ENCODE measurements at regions not wholly inside any gene's neighbourhood (a gene's known extent, or its start where the extent isn't known, plus 50 kb on each side); places are given as distances from the start of the nearest gene placed in this dataset.

DNA sequence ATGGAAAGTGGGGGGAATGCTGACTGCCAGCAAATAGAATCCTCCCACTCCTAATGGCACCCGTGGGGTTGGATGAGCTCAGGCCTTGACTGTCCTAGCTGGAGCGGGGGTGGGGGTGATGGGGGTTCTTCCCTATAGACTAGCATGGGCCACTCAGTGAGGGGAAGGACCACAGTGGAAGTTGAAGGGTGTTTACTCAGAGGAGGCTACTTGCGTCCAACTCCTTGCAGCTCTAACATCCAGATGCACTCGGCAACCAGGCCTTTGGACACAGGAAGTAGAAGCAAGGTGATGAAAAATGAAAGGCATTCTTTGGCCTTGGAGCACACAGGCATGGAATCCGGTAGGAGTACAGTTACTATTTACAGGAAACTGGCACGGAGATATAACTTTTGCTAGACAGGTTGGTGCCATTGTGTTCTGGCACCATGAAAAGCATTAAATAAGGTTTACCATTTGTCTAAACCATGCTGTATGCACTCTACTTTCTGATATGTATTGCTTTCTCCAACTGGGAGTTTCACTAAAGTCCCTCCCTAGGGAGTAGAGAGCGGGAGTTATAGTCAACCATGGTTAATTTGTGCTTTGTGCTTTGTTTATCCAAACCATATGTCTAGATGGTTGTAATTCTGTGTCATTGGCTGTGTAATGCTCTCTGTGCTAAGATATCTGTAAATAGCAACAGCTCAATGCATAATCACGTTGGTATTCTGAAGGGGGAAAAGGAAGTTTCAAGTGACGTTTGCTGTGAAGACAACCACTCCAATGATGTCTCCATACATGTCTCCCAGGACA, 125.3 kb downstream of the TSHZ3 start:
- DNase-seq (ENCODE audit: extremely low read depth in 1 of 2, low read depth in 1 of 2): no peak

DNA sequence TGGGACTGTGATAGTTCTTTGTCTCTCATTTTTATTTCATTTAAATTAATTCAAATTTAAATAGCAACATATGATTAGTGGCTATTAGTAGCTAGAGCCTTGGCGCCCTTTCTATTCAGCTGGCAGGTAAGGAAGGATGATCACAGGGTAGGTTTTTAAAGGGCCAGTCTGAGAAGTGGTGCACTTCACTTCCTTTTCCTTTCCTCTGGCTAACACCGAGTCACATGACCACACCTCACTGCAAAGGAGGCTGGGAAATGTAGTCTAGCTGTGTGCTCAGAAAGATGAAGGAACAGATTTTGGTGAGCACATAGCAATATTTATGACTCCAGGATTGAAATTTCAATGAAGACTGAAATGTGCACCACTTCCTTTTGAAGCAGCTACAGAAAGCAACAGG, 128.7 kb downstream of the TSHZ3 start:
- no peak for DNase-seq (ENCODE audit: extremely low read depth in 1 of 2, low read depth in 1 of 2)

DNA sequence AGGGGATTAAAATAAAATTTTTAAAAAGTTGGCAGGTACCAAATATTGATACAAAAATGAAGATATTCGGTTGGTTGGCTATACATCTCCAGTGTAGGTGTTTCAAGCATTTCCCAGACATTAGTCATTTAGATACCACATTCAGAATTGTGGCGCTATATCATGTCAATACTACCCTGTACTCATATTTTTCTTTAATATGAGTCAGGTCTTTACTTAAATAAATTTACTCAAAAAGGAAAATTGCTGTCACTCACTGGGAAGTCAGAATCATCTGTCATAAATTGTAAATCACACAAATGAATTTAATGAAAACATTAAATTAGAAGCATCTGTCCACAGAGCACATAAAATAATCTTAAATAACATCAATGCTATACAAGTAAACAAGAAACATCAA, 134.2 kb downstream of the TSHZ3 start:
- DNase-seq (ENCODE audit: extremely low read depth in 1 of 2, low read depth in 1 of 2): no peak

DNA sequence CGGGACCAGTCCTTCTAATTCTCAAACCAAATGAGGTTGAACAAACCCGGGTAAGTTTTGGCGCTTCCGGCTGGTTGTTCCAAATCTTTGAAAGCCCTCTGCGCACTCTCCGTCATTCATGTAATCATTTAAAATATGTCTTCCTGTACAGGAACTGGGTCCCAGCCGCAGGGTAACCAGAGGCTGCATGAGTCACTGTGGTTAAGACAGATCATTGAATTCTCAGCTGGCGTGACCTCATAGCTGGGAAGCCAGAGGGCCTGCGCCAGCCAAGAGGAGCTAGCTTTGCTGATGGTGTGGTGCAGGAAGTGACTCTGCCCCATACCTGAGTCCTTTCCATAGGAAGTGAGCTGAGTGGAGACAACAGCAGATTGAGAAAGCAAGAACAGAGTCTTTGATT, 135.2 kb downstream of the TSHZ3 start:
- DNase-seq (ENCODE audit: extremely low read depth in 1 of 2, low read depth in 1 of 2): peak; percentile 71 to 89

DNA sequence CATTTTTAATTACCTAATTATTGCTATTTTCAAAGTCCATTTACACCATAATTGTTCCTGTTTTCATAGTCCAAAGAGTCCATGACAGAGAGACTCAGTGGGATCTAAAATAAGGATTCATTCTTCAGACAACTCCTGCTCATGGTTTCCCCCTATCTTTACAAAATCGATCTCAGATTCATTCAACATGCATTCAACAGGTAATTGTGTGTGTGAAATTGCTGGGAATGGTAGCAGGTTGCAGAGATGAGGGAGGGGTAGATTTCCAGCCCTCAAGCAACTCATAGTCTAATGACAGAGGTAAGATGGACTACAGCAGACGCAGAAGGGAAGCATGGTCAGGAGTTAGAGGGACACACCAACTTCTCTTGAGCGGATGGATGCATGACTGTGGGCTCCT, 138.1 kb downstream of the TSHZ3 start:
- no peak for DNase-seq (ENCODE audit: extremely low read depth in 1 of 2, low read depth in 1 of 2)

DNA sequence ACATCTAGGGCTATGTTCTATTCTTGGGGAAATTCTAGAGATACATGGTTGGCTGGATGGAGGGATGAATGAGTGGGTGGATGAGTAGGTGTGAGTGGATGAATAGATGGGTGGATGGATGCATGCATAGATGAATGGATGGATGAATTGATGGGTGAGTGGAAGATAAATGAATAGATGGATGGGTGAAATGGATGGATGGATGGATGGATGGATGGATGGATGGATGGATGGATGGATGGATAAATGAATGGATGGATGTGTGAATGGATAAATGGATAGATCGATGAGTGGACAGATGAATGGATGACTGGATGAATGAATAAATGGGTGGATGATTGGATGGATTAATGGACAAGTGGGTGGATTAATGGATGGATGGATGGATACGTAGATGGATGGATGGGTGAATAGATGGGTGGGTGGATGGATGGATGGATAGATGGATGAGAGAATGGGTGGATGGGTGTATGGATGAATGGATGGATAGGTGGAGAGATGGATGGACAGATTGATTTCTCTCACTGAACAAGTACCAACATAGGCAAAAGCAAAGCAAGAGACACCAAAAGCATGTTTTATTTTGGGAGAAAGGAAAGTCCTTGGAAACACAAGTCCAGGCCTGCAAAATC, 143.2 kb downstream of the TSHZ3 start:
- no peak for DNase-seq (ENCODE audit: extremely low read depth in 1 of 2, low read depth in 1 of 2)

DNA sequence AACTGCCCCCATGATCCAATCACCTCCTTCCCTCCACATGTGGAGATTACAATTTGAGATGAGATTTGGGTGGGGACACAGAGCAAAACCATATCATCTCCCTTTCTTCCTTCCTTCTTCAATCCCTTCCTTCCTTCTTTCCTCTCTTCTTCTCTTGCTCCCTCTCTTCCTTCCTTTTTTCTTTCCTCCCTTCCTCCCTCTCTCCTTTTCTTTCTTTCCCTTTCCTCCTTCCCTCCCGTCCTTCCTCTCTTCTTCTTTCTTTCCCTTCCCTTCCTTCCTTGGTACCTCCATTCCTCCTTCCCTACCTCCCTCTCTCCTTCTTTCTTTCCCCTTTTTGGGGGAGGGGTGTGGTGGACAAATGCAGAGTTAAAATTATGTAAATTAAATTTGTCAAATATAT, 145.1 kb downstream of the TSHZ3 start:
- DNase-seq (ENCODE audit: extremely low read depth in 1 of 2, low read depth in 1 of 2): no peak

DNA sequence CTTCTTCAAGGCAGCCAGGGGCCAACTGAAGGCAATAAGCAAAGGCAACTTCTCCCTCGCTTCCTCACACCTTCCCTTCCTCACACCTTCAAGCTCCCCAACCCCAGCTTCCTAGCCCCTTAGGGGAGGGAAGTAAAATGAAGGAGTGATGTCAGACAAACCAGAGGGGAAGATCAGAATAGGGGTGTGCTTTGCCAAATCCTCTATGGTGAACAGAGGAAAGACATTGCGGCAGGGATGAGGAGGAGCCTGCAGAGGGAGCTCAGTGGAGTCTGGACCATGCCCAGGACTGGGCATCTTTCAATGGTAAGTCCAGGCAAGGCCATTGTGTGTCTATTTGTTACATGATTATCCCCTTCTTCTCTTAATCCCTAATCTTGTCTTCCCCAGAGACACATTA, 164.0 kb downstream of the TSHZ3 start:
- DNase-seq (ENCODE audit: extremely low read depth in 1 of 2, low read depth in 1 of 2): no peak

DNA sequence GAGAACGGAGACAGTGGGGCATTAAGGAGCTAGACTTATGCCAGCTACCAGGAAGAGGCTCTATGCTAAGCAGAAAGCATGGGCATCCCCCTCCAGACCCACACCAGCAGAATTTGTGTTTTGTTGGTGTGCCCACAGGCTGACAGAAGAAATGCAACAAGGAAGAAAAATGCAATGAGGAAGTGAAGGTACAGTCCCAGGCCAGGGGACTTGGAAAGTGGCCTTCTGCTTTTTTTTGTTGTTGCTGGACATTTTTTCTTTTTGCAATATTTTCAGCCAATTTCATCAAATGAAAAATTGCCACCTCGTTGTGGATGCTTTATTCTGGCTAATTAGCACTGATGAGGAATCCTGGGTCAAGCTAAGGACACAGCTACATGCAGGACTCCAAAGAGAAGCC, 167.7 kb downstream of the TSHZ3 start:
- DNase-seq (ENCODE audit: extremely low read depth in 1 of 2, low read depth in 1 of 2): no peak

DNA sequence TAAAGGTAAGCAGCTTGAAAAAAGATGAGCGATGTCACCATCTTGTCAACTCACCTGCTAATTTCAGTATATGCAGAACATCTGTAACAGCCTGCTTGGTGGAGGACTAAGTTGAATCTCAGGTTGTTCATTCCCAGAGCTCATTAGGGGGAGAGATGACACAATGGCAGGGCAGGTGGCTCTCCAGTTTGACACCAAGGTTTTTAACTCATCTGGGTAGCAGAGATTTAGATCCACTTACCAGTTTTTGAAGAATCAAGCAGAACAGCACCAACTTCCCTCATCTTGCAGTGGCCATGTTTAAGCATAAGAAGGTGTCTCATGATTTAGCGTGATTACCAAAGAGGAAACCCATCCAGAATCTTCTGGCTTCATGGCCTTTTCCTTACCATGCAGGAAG, 168.3 kb downstream of the TSHZ3 start:
- no peak for DNase-seq (ENCODE audit: extremely low read depth in 1 of 2, low read depth in 1 of 2)

DNA sequence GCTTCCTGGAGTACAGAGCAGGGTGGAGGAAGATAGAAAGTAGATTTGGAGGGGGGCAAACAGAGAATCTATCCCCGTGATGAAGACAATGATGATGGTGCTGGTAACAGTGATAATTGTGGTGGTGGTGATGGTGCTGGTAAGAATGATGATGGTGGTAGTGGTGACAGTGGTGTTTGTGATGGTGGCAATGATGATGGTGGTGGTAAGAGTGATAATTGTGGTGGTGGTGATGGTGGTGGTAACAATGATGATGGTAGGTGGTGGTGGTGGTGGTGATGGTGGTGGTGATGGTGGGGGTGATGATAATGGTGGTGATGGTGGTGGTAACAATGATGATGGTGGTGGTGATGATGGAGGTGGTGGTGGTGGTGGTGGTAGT, 169.8 kb downstream of the TSHZ3 start:
- no peak for DNase-seq (ENCODE audit: extremely low read depth in 1 of 2, low read depth in 1 of 2)

DNA sequence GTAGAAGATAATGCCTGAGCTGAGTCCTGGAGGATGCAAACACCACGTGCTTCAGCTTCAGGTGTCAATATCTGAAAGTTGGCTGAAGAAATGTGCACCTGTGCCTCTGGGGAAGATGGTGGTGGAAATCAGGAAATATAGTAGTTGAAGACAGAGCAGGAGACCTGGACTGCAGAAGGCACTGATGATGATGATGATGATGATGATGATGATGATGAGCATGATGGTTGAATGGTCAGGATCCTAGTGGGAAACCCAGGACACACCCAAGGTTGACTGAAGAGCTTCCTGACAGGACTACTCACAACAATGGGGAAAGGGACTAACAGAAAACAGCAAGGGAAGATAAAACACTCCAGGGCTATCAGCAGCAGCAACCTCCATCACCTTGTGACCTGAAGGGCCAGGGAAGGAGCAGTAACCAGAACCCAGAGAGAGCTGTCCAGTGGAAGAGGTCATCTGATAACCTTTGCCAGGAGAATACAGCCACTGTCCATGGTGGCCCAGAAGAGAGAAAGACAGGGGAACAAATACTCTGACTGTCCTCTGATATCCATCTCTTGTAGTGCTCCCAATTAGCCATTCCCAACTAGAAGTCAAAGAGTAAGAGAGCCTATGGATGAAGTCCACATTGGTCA, 170.3 kb downstream of the TSHZ3 start:
- no peak for DNase-seq (ENCODE audit: extremely low read depth in 1 of 2, low read depth in 1 of 2)

DNA sequence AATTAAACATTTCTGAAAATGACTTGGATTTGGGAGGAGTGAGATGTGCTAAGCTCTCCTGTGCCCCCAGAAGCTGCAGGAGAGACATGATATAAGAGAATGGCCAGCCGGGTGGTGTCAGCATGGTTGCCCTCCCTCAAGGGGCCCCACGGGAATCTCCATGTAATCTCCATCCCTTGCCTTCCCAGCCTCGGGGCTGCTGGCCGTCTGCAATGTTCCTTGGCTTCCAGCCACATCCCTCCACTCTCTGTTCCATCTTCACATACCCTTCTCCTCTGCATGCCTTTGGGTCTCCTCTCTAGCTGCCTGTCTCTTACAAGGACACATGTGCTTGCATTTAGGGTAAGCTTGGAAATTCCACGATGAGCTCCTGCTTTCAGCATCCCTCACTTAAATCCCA, 172.0 kb downstream of the TSHZ3 start:
- no peak for DNase-seq (ENCODE audit: extremely low read depth in 1 of 2, low read depth in 1 of 2)

DNA sequence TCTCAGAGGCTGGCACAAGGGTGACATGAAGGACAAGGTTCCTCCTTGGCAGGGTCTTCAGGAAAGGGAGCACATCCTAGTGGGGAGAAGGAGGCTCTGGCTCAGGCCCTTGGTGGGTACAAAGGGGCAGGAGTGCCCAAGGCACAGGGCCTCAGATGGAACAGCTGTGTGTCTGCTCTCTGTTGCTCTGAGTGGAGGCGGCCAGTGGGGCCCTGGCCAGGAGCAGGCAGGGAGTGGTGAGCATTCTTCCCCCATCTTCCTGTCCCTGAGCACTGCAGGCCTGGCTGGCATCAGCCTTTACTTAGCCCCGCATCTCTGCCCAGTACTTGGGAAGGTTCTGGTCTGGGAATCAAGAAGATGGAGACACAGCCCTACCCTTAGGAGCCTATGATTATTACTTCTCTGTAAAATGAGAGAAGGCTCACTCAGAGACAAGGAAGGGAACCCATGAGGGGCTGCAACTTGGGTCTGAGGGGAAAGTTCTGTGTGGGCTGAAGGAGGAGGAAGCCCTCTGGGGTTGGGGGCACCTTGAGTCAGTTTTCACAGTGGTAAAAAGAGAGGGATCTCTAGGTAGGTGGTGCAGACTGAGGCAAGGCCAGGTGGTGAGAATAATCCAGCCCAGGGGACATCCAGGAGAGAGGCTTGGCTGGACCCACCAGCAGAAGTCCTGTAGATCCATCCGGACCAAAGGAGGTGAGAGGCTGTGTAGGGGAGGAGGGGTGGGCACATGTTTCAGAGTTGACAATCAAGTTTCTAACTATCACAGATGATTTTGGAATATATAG, 173.5 kb downstream of the TSHZ3 start:
- DNase-seq (ENCODE audit: extremely low read depth in 1 of 2, low read depth in 1 of 2): no peak

DNA sequence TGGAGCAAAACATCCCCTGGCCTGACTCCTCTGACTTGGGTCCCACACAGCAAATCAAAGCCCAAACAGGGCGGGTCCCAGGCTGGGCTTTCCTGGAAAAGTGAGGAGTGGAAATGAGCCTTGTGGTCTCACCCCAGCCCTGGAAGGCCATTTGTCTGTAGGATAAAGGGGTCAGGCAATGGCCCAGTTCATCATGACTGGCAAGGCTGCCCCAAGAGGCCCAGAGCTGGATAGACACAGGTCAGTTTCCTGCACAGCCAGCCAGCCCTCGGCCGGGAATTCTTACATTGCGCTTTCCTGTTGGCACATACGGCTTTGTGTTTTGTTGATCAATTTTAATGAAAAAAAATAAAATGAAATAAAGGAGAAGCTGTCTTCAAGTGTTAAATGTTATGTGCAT, 174.3 kb downstream of the TSHZ3 start:
- no peak for DNase-seq (ENCODE audit: extremely low read depth in 1 of 2, low read depth in 1 of 2)

DNA sequence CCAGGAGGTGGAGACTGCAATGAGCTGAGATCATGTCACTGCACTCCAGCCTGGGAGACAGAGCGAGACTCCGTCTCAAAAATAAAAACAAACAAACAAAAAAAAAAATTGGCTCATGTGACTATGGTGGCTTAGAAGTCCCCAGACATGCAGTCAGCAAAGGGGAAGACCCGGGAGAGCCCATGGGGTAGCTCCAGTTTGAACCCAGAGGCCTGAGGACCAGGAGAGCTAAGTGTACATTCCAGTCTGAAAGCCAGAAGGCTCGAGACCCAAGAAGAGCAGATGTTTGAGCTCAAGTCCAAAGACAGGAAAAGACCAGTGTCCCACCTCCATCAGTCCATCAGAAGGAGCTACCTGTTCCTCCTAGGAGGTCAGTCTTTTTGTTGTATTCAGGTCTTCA, 175.2 kb downstream of the TSHZ3 start:
- no peak for DNase-seq (ENCODE audit: extremely low read depth in 1 of 2, low read depth in 1 of 2)

DNA sequence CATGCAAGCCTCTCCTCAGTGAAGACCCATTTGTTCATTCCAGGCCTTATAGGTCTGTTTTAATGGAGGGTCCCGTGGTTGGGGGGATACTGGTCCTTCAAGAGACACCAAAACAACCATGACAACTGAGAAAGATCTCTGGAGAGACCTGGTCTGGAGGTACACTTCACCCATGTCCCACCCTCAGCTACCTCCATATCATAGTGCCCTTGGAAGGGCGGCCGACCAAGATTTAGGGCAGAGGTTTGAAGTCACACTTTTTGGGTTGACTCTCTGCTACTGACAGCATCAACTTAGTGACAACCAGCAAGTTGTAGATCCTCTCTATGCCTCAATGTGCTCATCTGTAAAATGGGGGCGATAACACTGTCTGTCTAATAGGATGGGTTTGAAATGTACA, 177.3 kb downstream of the TSHZ3 start:
- no peak for DNase-seq (ENCODE audit: extremely low read depth in 1 of 2, low read depth in 1 of 2)

DNA sequence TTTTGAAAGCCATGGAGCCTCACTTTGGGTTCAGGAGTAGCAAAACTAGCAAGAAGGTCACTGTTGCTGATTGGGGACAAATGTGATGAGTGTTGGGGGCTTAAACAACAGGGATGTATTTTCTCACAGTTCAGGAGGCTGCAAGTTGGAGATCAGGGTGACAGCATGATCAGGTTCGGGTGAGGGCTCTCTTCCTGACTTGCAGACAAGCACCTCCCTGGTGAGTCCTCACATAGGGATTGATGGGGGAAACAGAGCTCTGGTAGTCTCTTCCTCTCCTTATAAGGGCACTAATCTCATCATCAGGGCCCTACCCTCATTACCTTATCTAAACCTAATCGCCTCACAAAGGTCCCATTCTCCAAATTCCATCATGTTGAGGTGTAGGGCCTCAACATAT, 179.2 kb downstream of the TSHZ3 start:
- DNase-seq (ENCODE audit: extremely low read depth in 1 of 2, low read depth in 1 of 2): no peak

DNA sequence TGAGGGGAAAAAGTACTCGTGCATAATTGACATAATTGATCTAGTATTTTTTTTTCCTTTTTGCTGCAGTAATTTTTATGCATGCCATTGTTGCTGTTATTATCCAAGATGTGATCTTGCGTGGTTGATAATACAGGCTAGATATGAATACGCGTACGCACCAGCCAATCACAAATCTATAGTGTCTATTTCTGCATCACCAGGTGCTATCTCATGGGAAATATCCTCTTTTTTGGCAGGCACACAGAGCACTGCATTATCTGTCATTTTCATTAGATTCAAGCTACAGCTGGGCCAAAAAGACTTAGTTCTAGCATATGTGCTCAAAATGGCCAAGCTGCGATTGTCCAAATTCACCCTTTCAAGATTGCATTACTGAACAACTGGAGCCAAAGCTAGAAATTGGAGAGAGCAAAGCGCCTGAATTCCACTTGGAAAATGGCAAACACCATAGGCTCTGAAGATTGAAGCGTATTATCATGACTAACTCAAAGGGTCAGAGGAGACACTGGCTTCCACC, 181.1 kb downstream of the TSHZ3 start:
- no peak for DNase-seq (ENCODE audit: extremely low read depth in 1 of 2, low read depth in 1 of 2)

DNA sequence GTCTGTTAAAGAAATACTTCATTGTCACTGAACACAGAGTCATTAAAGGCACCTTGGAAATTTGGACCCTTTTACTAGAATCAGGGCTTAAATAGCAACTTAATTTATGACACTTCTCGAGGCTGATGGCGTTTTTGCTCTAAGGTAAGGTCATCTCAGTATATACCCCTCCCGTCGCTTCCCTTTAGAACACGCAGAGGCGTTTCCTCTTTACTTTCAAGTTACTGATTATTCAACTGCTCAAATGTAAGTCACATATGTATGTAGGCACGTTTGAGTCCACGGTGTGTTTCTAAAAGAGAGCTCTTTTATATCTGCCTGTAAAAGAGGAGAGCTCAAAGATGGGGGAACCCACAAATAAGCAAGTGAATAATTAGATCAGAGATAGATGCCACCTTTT, 181.5 kb downstream of the TSHZ3 start:
- DNase-seq (ENCODE audit: extremely low read depth in 1 of 2, low read depth in 1 of 2): no peak

DNA sequence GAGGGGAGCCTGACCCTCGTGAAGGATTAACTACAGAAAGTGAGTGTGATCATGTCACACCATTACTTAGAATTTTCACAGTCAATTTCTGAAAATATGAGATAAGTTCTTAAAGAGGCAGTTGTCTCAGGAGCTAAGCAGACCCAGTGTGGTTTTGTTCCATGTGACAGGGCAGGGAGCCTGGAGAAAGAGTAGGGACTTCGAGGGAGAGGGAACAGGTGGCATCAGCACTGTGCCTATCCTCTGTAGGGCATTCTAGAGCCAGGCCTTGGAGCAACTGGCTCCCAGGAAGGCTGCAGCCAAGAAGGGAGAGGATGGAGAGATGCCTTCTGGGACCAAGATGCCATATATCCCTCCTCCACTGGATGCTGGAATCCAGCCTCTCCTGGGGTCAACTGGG, 183.0 kb downstream of the TSHZ3 start:
- no peak for DNase-seq (ENCODE audit: extremely low read depth in 1 of 2, low read depth in 1 of 2)

Data from stimulated activated CD8-positive, alpha-beta memory T cell treated with anti-CD3 and anti-CD28 coated beads, Interleukin-7, amount 100 ng/mL, for 48 hours (primary cell).